ENCODE measurements at regions not wholly inside any gene's neighbourhood (a gene's known extent, or its start where the extent isn't known, plus 50 kb on each side); places are given as distances from the start of the nearest gene placed in this dataset.

- TF ChIP-seq TSHZ2 (CRISPR knock-in tag; IDR thresholded peaks at IDR 0.05) (no peak), ZNF70 (CRISPR knock-in tag; IDR thresholded peaks at IDR 0.05) (no peak), TCF4 (CRISPR knock-in tag; IDR thresholded peaks at IDR 0.05; ENCODE audit: borderline replicate concordance) (no peak), BACH2 (CRISPR knock-in tag; IDR thresholded peaks at IDR 0.05; ENCODE audit: borderline replicate concordance) (no peak), POU6F1 (CRISPR knock-in tag; IDR thresholded peaks at IDR 0.05; ENCODE audit: borderline replicate concordance, low read depth) (no peak), PATZ1 (CRISPR knock-in tag; IDR thresholded peaks at IDR 0.05; ENCODE audit: borderline replicate concordance) (no peak), RARB (CRISPR knock-in tag; IDR thresholded peaks at IDR 0.05) (no peak), ZNF8 (CRISPR knock-in tag; IDR thresholded peaks at IDR 0.05) (no peak), ZFP30 (CRISPR knock-in tag; IDR thresholded peaks at IDR 0.05) (no peak), GLIS3 (CRISPR knock-in tag; IDR thresholded peaks at IDR 0.05) (no peak), CSDC2 (CRISPR knock-in tag; IDR thresholded peaks at IDR 0.05) (no peak)
Measured at GRCh38 chr10:10853954-10854353, 163.7 kb upstream of the CELF2 start.
